NCI-H1436 treated with DMSO at 0.1 percent for 48 hours (cell line): ENCODE measurements at regions not wholly inside any gene's neighbourhood (a gene's known extent, or its start where the extent isn't known, plus 50 kb on each side); places are given as distances from the start of the nearest gene placed in this dataset.

ENCODE experiments used
- DNase-seq: peaks from one replicate; lab custom pipeline; 2025; lab: John Stamatoyannopoulos, UW

DNA sequence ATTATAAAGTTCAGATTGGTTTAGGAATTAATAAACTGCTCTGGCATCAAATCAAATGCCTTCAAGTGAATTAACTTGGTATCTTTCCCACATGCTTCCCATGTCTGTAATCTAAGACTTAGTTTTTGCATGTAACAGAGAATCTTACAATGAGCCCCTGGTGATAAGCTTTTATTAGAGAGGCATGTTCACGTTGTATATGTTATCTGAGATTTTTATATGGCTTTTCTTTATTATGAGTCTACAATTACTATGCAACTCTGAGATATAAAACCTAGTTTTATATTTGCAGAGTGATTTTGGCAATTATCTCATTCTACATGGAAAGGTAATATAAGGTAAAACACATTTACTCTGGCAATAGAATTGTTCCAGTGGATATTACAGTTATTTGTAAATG is 1578.4 kb upstream of the IGFBP7 start:
- peak; percentile 77 for DNase-seq

DNA sequence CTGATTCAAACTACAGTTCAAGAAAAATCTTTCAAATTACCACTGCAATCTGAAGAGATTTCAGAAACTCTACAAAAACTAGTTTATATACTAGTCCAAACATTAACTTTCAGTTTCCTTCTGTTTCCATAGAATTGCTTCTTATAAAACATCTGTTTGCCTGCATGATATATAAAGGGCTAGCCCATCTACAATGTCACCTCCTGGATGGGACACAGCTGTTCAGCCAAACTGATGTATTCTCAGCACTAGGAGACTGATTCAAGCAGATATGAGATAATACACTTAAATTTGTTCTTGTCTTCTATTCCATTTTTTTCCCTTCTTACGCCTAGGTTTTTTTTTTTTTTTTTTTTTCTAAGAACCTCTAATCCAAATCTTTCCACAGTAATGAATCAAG is 1569.7 kb upstream of the IGFBP7 start:
- no peak for DNase-seq

- DNase-seq, result no peak
Observed at GRCh38 chr4:58679051-58679450, 1568.9 kb upstream of the IGFBP7 start.

DNA sequence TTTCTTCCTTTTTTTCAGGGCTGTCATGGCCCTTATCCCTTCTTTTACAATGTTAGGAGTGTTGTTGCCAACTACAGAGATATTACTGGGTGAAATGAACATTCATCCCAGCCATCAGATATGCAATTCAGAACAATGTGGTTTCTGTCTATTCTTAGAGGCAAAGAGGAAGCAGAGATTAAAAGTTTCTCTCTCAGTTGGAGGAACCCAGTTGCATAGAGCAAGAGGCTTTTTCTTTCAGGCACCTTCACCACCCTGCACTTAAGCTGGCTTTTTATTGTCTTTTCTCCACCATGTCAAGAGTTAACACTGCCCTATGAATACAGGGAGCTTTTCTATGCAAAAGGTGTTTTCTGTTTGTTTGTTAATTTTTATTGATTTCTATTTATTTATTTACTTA is 1559.6 kb upstream of the IGFBP7 start:
- no peak for DNase-seq

GRCh38 chr4:58665649-58666048 is 1555.5 kb upstream of the IGFBP7 start:
- no peak for DNase-seq

DNA sequence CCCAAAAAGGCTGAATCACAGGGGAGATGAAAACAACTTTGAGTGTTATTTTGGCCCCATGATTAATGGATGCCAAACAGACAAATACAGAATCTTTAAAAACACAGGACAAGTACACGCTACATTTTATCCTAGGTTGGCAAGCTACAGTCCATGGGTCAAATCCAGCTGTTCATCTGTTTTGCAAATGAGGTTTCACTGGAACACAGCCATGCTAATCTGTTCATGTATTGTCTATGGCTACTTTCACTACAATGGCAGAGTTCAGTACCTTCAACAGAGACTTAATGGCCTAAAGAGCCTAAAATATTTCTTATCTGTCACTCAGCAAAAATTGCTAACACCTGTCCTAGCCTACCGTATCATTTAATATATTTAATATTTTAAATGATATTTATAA is 1548.5 kb upstream of the IGFBP7 start:
- no peak for DNase-seq

- DNase-seq, result no peak
Observed at GRCh38 chr4:58653251-58653650, 1543.1 kb upstream of the IGFBP7 start.

- DNase-seq, result no peak
Observed at GRCh38 chr4:58649226-58649625, 1539.0 kb upstream of the IGFBP7 start.

DNA sequence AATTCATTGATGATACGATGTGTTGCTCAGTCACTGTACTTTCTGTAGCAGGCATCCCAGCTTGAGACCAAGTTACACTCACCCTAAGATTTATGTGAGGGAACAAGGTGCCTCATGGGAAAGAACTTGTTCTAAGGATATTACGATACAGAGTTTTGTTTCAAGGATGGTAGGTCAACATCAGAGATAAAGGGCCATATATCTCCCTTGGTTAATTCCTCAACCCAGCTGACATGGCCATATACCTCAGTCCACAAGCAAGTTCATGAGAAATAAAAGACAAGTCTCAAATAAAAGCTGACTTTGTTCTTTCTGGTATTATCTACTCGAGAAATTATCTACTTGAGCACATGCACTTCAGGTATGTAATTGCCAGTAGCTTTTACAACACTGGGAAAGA is 1535.9 kb upstream of the IGFBP7 start:
- DNase-seq, result no peak

- no peak for DNase-seq
Observed at GRCh38 chr4:58644549-58644948, 1534.4 kb upstream of the IGFBP7 start.

DNA sequence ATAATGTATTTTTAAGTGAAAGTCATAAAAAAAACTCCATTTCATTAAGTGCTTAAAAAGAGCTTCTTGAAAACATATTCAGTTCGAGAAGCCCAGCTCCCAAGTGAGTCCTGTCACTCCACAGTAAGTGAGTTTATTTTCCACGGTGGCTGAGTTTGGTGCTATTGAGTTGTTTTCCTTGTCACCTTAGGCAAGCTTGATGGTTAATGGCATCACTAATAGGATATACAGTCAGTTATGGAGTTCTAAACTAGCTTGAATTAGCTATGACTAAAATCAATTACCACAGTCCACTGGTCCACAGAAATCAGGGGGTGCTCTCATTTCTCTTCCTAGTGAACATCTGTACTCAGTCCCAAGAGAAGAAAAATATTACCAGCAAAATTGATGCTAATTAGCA is 1526.2 kb upstream of the IGFBP7 start:
- peak; percentile 46 for DNase-seq

DNA sequence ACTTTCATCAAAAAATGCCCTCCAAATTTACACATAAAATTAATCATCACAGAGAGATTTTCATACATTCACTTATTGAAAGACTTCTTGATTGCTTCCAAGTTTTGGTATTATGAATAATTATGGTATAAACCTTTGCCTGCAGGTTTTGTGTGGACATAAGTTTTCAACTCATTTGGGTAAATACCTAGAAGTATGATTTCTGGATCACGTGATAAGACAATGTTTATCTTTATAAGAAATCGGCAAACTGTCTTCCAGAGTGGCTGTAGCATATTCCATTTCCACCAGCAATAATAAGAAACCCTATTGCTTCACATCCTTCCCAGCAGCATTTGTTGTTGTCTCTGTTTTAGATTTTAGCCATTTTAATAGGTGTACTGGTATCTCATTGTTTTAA is 1507.0 kb upstream of the IGFBP7 start:
- no peak for DNase-seq

DNA sequence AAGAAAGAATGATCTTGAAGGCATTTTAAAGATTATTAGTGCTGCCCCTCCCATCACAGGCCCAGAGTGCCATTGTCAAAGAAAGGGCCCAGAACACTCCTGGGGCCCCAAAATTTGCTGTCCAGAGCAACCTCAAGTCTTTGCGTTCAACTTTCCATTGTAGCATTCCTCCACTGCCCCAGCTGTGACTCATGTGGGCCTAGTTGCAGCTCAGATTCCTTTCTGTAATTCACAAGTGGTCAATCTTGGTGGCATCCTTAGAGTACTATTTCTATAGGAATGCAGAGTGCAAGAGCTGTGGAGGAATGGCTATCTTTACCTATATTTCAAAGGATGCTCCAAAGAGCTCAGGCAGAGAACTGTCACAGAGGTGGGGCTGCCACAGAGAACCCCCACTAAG is 1500.8 kb upstream of the IGFBP7 start:
- DNase-seq, result no peak

DNA sequence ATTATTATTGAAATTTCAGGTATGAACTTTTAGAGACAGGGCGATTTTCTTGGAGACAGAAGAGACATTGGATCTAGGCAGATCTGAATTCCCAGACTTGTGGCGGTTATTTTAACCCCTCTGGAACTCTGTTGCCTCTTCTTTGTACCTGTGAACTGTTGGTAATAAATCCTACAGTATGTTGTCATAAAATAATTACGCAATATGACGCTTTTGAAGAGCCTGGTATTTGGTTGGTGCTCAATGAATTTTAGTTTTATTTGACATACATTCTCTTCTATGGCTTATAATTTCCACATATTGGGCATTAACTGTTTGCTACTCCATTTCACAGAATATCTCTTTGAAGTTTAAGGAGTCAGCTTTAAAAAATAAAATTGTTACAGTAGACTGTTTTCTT is 1496.1 kb upstream of the IGFBP7 start:
- DNase-seq, result no peak

DNA sequence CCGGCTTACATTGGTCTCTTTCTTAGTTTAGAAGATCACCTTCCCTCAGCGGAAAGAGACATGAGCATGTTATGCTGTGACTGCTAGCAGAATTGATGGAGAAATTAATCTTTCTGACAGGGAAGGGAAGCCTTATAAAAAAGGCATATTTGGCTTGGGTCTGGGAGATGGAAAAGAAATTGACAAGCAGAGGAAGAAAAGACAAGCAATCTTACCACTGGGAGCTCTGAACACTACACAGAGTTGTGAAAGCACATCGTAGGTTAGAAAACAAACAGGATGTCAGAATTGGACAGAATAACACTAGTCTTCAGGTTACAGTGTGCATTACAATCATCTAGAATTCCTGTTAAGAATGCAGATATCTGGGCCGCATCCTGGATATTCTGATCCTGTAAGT is 1493.8 kb upstream of the IGFBP7 start:
- DNase-seq, result no peak

- no peak for DNase-seq
Observed at GRCh38 chr4:58602731-58603359, 1492.7 kb upstream of the IGFBP7 start.

DNA sequence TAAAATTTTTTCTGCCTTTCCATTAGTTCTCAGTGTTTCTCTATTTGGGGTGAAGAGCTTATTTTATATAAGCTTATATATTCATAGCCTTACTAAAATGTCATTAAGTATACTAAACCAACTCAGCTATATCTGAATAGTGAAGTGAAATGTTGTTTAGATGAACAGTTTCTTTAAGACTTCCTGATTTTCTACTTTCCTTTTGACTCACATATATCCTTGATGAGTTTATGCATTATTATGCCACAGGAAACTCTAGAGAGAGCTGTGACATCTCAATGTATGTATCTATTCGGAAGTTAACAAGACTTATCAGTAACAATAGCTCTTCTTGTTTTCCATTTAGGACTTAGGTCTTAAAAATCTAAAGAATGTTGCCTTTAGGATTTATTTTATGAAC is 1491.8 kb upstream of the IGFBP7 start:
- DNase-seq, result no peak

GRCh38 chr4:58600290-58600689 is 1490.1 kb upstream of the IGFBP7 start:
- DNase-seq, result no peak

GRCh38 chr4:58590722-58591121 is 1480.5 kb upstream of the IGFBP7 start:
- DNase-seq, result no peak

GRCh38 chr4:58587856-58588255 is 1477.7 kb upstream of the IGFBP7 start:
- no peak for DNase-seq

DNA sequence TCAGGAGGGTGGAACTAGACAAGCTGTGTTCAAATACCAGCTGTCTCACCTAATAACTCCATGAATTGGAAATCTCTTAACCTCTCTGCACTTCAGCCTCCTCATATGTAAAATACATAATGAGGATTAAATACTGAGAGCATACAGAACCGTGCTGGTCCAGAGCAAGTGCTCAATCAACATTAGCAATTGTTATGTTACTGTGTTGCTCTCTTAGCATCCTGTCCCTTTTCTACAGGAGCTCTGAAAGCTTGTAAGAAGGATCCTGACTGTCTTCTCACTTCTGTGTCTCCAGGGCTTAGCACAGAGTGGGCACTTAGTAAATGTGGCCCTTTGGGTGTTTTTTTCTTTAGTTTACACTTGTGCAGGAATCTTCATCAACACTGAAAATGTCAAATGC is 1456.1 kb upstream of the IGFBP7 start:
- DNase-seq, result no peak

- DNase-seq, result no peak
Observed at GRCh38 chr4:58564695-58565475, 1454.7 kb upstream of the IGFBP7 start.

DNA sequence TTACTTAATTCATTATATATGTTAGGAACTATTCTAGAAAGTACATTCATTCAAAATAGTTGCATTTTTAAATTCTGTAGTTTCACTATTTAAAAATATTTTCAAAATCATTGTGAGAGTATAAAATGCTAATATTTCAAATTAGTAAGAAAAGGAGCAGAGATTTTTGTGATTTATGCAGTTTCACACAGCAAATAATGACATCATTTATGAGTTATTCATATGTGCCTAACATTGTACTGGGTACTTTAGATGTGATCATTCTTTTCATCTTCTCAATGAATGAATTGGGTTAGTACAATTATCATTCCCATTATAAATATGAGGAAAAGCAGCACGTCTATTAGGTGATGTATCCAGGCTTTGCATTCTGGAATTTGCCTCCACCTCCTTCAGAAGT is 1451.0 kb upstream of the IGFBP7 start:
- no peak for DNase-seq

DNA sequence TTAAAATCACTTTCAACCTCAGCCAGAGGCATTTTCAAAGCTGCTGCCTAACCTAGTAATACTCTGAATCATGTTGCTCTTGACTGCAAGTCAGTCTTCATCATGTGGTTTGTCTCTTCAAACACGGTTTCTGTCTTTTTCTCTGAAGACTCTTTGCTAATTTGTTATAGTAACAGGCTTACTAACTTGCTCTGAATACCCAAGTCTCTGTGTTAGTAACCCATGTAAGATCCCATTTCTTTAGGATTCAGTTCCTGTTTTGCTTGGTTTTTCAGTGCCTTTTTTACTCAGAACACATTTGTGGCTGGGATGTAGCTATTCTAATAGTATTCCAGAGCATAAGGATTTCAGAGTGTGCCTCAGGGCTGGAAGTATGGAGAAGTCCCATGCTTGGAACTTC is 1450.6 kb upstream of the IGFBP7 start:
- DNase-seq, result no peak
